ENCODE measurements at regions not wholly inside any gene's neighbourhood (a gene's known extent, or its start where the extent isn't known, plus 50 kb on each side); places are given as distances from the start of the nearest gene placed in this dataset.

DNA sequence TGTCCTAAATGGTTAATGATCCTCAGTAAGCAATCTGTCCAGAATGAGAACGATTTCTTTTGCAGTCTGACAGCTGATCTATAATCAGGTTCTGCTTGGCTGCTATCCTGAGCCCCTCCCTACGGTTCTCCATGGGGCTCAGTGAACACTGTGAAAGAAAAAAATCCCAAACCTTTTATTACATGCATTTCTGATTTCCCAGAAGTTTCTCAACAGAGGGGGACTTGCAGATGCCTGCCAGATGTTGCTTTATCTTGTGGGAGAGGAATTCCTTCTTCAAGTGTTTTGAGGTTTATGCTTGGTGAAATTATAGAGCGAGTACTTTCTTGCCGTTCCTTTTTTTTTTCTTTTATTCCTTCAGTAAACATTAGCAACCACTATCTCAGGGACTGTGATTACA lies 531.9 kb upstream of the ISX start:
- H3K4me3 ChIP-seq (replicated peaks; ENCODE audit: low read depth, low read length), result no peak overlapping the region
- DNase-seq (ENCODE audit: extremely low read depth, low read depth), result no peak
- TF ChIP-seq, protein P1, sequence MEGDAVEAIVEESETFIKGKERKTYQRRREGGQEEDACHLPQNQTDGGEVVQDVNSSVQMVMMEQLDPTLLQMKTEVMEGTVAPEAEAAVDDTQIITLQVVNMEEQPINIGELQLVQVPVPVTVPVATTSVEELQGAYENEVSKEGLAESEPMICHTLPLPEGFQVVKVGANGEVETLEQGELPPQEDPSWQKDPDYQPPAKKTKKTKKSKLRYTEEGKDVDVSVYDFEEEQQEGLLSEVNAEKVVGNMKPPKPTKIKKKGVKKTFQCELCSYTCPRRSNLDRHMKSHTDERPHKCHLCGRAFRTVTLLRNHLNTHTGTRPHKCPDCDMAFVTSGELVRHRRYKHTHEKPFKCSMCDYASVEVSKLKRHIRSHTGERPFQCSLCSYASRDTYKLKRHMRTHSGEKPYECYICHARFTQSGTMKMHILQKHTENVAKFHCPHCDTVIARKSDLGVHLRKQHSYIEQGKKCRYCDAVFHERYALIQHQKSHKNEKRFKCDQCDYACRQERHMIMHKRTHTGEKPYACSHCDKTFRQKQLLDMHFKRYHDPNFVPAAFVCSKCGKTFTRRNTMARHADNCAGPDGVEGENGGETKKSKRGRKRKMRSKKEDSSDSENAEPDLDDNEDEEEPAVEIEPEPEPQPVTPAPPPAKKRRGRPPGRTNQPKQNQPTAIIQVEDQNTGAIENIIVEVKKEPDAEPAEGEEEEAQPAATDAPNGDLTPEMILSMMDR (IDR thresholded peaks at IDR 0.05; ENCODE audit: low read depth, low read length, missing control alignments), result no peak

GRCh38 chr22:34567367-34567766 lies 498.6 kb upstream of the ISX start:
- no peak overlapping the region for H3K4me3 ChIP-seq (replicated peaks; ENCODE audit: low read depth, low read length)
- TF ChIP-seq, protein P1 (IDR thresholded peaks at IDR 0.05; ENCODE audit: low read depth, low read length, missing control alignments), result no peak
- no peak for DNase-seq (ENCODE audit: extremely low read depth, low read depth)

GRCh38 chr22:34570408-34570807 lies 495.6 kb upstream of the ISX start:
- TF ChIP-seq, protein P1 (IDR thresholded peaks at IDR 0.05; ENCODE audit: low read depth, low read length, missing control alignments), result no peak
- no peak for DNase-seq (ENCODE audit: extremely low read depth, low read depth)
- H3K4me3 ChIP-seq (replicated peaks; ENCODE audit: low read depth, low read length), result no peak overlapping the region

DNA sequence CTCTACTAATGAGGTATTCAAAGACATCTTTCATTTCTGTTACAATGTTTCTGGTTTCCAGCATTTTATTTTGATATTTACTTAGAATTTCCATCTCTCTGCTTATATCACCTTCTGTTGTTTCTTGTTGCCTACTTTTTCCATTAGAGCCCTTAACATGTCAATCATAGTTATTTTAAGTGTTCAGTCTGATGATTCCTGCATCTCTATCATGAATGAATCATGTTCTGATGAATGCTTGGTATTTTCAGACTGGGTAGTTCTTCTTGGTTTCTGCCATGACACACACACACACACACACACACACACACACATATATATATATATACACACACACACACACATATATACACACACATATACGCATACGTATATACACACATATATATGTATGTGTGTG lies 486.4 kb upstream of the ISX start:
- H3K4me3 ChIP-seq (replicated peaks; ENCODE audit: low read depth, low read length), result no peak overlapping the region
- no peak for DNase-seq (ENCODE audit: extremely low read depth, low read depth)
- TF ChIP-seq, protein P1 (IDR thresholded peaks at IDR 0.05; ENCODE audit: low read depth, low read length, missing control alignments), result no peak

- H3K4me3 ChIP-seq (replicated peaks; ENCODE audit: low read depth, low read length), result no peak overlapping the region
- DNase-seq (ENCODE audit: extremely low read depth, low read depth), result no peak
Observed at GRCh38 chr22:34587357-34588356, 478.3 kb upstream of the ISX start.

DNA sequence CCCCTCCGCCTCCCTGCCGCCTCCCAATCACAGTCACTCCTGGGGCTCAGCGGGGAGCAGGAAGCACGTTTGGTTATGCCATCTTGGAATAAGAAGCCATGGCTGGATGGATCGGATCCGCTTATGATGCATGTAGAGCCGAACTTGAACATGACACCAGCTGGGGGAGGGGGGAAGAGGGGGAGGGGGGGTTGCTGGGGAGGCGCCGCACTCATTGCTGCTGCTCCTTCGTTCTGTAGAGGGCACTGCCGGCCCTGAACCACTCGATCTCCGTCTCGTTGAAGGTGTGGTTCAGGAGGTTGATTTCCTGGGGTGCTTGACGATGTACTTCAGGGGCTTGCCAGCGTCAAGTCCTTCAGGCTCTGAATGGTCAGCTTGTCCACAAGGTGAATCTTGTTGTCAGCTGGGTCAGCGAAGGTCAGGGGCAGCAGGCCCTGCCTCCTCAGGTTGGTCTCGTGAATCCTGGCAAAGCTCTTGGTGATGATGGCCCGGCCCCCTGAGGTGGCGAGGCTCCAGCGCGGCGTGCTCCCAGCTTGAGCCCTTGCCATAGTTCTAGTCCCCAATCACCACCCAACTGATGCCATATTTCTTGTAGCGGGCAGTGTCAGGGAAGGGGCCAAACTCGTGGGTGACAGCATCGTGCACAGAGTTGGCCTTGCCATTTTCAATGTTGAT lies 476.9 kb upstream of the ISX start:
- H3K4me3 ChIP-seq (replicated peaks; ENCODE audit: low read depth, low read length), result no peak overlapping the region
- TF ChIP-seq, protein P1 (IDR thresholded peaks at IDR 0.05; ENCODE audit: low read depth, low read length, missing control alignments), result no peak
- no peak for DNase-seq (ENCODE audit: extremely low read depth, low read depth)

More at GRCh38 chr22:34587357-34588356, 478.3 kb upstream of the ISX start:
- TF ChIP-seq, protein P1 (IDR thresholded peaks at IDR 0.05; ENCODE audit: low read depth, low read length, missing control alignments), result no peak

Measured in HFF-Myc (cell line).